ENCODE measurements at regions not wholly inside any gene's neighbourhood (a gene's known extent, or its start where the extent isn't known, plus 50 kb on each side); places are given as distances from the start of the nearest gene placed in this dataset.

DNA sequence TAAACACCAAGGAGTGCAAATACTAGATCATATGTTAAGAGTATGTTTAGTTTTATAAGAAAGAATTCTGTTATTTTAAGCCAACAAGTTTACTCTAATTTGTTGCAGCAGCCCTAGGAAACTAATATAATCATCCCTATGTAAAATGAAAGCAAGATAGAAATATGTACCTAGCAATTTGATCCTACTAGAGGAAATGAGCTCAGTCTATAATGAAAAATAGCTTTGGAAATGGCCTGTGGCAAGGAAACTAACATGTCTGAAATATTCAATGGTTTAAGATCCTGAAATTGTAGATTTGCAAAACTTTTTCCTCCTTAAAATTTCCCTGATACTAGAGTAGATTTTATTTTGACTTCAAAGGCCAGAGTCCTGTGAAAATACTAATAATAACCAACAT lies 112.7 kb upstream of the SLC5A12 start:
- no peaks in the 10 kb centered on the region for H3K36me3 Mint-ChIP-seq (ENCODE audit: insufficient read depth in 1 of 3, low read depth in 3 of 3)
- H3K4me3 Mint-ChIP-seq: no peak overlapping the region
- H4K20me1 ChIP-seq (ENCODE audit: control insufficient read depth, insufficient read depth, insufficient read length): no peaks in the 10 kb centered on the region
- no peak overlapping the region for H3K4ac ChIP-seq (ENCODE audit: low read depth, low read length)
- no peak overlapping the region for H3T11ph ChIP-seq (ENCODE audit: low read length)
- H2BK5ac ChIP-seq (ENCODE audit: insufficient read length, low read length): no peak overlapping the region
- TF ChIP-seq, protein P1, sequence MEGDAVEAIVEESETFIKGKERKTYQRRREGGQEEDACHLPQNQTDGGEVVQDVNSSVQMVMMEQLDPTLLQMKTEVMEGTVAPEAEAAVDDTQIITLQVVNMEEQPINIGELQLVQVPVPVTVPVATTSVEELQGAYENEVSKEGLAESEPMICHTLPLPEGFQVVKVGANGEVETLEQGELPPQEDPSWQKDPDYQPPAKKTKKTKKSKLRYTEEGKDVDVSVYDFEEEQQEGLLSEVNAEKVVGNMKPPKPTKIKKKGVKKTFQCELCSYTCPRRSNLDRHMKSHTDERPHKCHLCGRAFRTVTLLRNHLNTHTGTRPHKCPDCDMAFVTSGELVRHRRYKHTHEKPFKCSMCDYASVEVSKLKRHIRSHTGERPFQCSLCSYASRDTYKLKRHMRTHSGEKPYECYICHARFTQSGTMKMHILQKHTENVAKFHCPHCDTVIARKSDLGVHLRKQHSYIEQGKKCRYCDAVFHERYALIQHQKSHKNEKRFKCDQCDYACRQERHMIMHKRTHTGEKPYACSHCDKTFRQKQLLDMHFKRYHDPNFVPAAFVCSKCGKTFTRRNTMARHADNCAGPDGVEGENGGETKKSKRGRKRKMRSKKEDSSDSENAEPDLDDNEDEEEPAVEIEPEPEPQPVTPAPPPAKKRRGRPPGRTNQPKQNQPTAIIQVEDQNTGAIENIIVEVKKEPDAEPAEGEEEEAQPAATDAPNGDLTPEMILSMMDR (conservative IDR thresholded peaks at IDR 0.05): no peak
- H3K27ac ChIP-seq (ENCODE audit: insufficient read length, low read depth, low read length): no peak overlapping the region
- no peaks in the 10 kb centered on the region for H3K27me3 ChIP-seq (ENCODE audit: insufficient read depth, low read length)
- no peaks in the 10 kb centered on the region for H3K4me1 ChIP-seq (ENCODE audit: insufficient read depth, low read length)
- no peak overlapping the region for H3K4me2 ChIP-seq (ENCODE audit: insufficient read depth, insufficient read length, low read length)
- no peak overlapping the region for H3K56ac ChIP-seq (ENCODE audit: insufficient read length, low read depth, low read length)
- no peaks in the 10 kb centered on the region for H3K79me1 ChIP-seq (ENCODE audit: insufficient read depth, low read depth, low read length, poor library complexity, severe bottlenecking)
- no peaks in the 10 kb centered on the region for H3K4me1 Mint-ChIP-seq
- no peak overlapping the region for H4K5ac ChIP-seq (ENCODE audit: insufficient read length, low read depth, low read length)
- H3K9ac ChIP-seq (ENCODE audit: extremely low read depth, insufficient read length, low read length): no peak overlapping the region
- H3K23me2 ChIP-seq (ENCODE audit: insufficient read length, low read depth, low read length, poor library complexity, severe bottlenecking): no peaks in the 10 kb centered on the region
- no peak overlapping the region for H4K91ac ChIP-seq (ENCODE audit: insufficient read length, low read depth, low read length)
- H4K8ac ChIP-seq (replicated peaks; ENCODE audit: insufficient read length, low read depth, low read length): no peak overlapping the region
- H2AFZ ChIP-seq (ENCODE audit: low read length): no peak overlapping the region
- H3K27ac Mint-ChIP-seq: no peak overlapping the region; a peak in 1 of 7 replicates
- H2BK15ac ChIP-seq (ENCODE audit: low read depth, low read length): no peak overlapping the region
- no peak overlapping the region for H3K23ac ChIP-seq (ENCODE audit: insufficient read length, low read depth, low read length)
- no peak overlapping the region for H2BK12ac ChIP-seq (ENCODE audit: insufficient read length, low read depth, low read length)
- no peak overlapping the region for H3K14ac ChIP-seq (ENCODE audit: insufficient read depth, low read length)
- no peak overlapping the region for H3K18ac ChIP-seq (ENCODE audit: insufficient read length, low read depth, low read length)
- no peak overlapping the region for H2BK120ac ChIP-seq (ENCODE audit: low read depth, low read length, poor library complexity, severe bottlenecking)
- no peak overlapping the region for H2AK5ac ChIP-seq (ENCODE audit: insufficient read length, low read length)
- no peak overlapping the region for H2BK20ac ChIP-seq (ENCODE audit: low read depth, low read length, poor library complexity, severe bottlenecking)
- H3K27me3 Mint-ChIP-seq (ENCODE audit: low read depth): no peaks in the 10 kb centered on the region
- no peaks in the 10 kb centered on the region for H3K9me3 ChIP-seq (ENCODE audit: control insufficient read depth, low read depth, low read length)
- no peaks in the 10 kb centered on the region for H3K79me2 ChIP-seq (ENCODE audit: insufficient read depth, low read length)
- DNase-seq: no peak
- H3K9me3 Mint-ChIP-seq: no peaks in the 10 kb centered on the region; a peak in 1 of 5 replicates
